ENCODE measurements at regions not wholly inside any gene's neighbourhood (a gene's known extent, or its start where the extent isn't known, plus 50 kb on each side); places are given as distances from the start of the nearest gene placed in this dataset.

- H3K36me3 Mint-ChIP-seq (ENCODE audit: low read depth): no peaks in the 10 kb centered on the region
- H3K27me3 Mint-ChIP-seq (ENCODE audit: low read depth): peaks cover 13% of the 10 kb centered on the region
- H3K9me3 Mint-ChIP-seq (ENCODE audit: low read depth): no peaks in the 10 kb centered on the region
- TF ChIP-seq CTCF (IDR thresholded peaks at IDR 0.05): no peak
- H3K4me3 Mint-ChIP-seq (ENCODE audit: unreplicated experiment): no peak overlapping the region
- no peaks in the 10 kb centered on the region for H3K4me1 Mint-ChIP-seq (ENCODE audit: low read depth)
- no peak overlapping the region for H3K27ac Mint-ChIP-seq (ENCODE audit: unreplicated experiment)
- no peak for DNase-seq (ENCODE audit: low spot score)
These were observed 261.9 kb downstream of the SNX10 start for GRCh38 chr7:26553582-26553981.

- H3K27me3 Mint-ChIP-seq (ENCODE audit: low read depth): peaks cover 17% of the 10 kb centered on the region
- H3K9me3 Mint-ChIP-seq (ENCODE audit: low read depth): no peaks in the 10 kb centered on the region
- H3K4me3 Mint-ChIP-seq (ENCODE audit: unreplicated experiment): no peak overlapping the region
- H3K4me1 Mint-ChIP-seq (ENCODE audit: low read depth): no peaks in the 10 kb centered on the region
- TF ChIP-seq CTCF (IDR thresholded peaks at IDR 0.05): no peak
- no peak overlapping the region for H3K27ac Mint-ChIP-seq (ENCODE audit: unreplicated experiment)
- no peak for DNase-seq (ENCODE audit: low spot score)
- no peaks in the 10 kb centered on the region for H3K36me3 Mint-ChIP-seq (ENCODE audit: low read depth)
These were observed 263.3 kb downstream of the SNX10 start for GRCh38 chr7:26554952-26555351.

GRCh38 chr7:26556061-26556881, 264.6 kb downstream of the SNX10 start:
- Mint-ChIP-seq H3K27ac (ENCODE audit: unreplicated experiment) (no peak overlapping the region), H3K27me3 (ENCODE audit: low read depth) (peaks cover 17% of the 10 kb centered on the region), H3K4me1 (ENCODE audit: low read depth) (no peaks in the 10 kb centered on the region)

GRCh38 chr7:26560526-26561256, 269.0 kb downstream of the SNX10 start:
- no peak for TF ChIP-seq CTCF (IDR thresholded peaks at IDR 0.05)
- H3K27me3 Mint-ChIP-seq (ENCODE audit: low read depth): peaks cover 8% of the 10 kb centered on the region
- no peaks in the 10 kb centered on the region for H3K9me3 Mint-ChIP-seq (ENCODE audit: low read depth)
- no peak overlapping the region for H3K27ac Mint-ChIP-seq (ENCODE audit: unreplicated experiment)
- no peaks in the 10 kb centered on the region for H3K36me3 Mint-ChIP-seq (ENCODE audit: low read depth)
- no peak for DNase-seq (ENCODE audit: low spot score)
- H3K4me3 Mint-ChIP-seq (ENCODE audit: unreplicated experiment): no peak overlapping the region
- no peaks in the 10 kb centered on the region for H3K4me1 Mint-ChIP-seq (ENCODE audit: low read depth)

More at GRCh38 chr7:26556061-26556881, 264.6 kb downstream of the SNX10 start:
- Mint-ChIP-seq H3K4me3 (ENCODE audit: unreplicated experiment) (no peak overlapping the region), H3K36me3 (ENCODE audit: low read depth) (no peaks in the 10 kb centered on the region), H3K9me3 (ENCODE audit: low read depth) (no peaks in the 10 kb centered on the region)
- TF ChIP-seq CTCF (IDR thresholded peaks at IDR 0.05): no peak
- no peak for DNase-seq (ENCODE audit: low spot score)

GRCh38 chr7:26562841-26563240, 271.2 kb downstream of the SNX10 start:
- TF ChIP-seq CTCF (IDR thresholded peaks at IDR 0.05): no peak
- Mint-ChIP-seq H3K27ac (ENCODE audit: unreplicated experiment) (no peak overlapping the region), H3K4me3 (ENCODE audit: unreplicated experiment) (no peak overlapping the region), H3K36me3 (ENCODE audit: low read depth) (no peaks in the 10 kb centered on the region), H3K27me3 (ENCODE audit: low read depth) (peaks cover 13% of the 10 kb centered on the region), H3K4me1 (ENCODE audit: low read depth) (no peaks in the 10 kb centered on the region), H3K9me3 (ENCODE audit: low read depth) (no peaks in the 10 kb centered on the region)
- DNase-seq (ENCODE audit: low spot score): no peak

Measured in chondrocyte (in vitro differentiated cells).